GM08714 (cell line): ENCODE measurements at regions not wholly inside any gene's neighbourhood (a gene's known extent, or its start where the extent isn't known, plus 50 kb on each side); places are given as distances from the start of the nearest gene placed in this dataset.

Experiments
- H3K4me3 ChIP-seq: fragments of 200-500 bp; sonication (Bioruptor generic); 2 replicates; pipeline ENCODE4 v1.5.1; 2014; ENCODE audit warnings: mild to moderate bottlenecking, low read length, inconsistent platforms
- ZNF274 ChIP-seq: IDR thresholded peaks from 2 replicates; pipeline ENCODE4 v1.6.1; 2012; ENCODE audit warnings: mild to moderate bottlenecking, low read depth, low read length

DNA sequence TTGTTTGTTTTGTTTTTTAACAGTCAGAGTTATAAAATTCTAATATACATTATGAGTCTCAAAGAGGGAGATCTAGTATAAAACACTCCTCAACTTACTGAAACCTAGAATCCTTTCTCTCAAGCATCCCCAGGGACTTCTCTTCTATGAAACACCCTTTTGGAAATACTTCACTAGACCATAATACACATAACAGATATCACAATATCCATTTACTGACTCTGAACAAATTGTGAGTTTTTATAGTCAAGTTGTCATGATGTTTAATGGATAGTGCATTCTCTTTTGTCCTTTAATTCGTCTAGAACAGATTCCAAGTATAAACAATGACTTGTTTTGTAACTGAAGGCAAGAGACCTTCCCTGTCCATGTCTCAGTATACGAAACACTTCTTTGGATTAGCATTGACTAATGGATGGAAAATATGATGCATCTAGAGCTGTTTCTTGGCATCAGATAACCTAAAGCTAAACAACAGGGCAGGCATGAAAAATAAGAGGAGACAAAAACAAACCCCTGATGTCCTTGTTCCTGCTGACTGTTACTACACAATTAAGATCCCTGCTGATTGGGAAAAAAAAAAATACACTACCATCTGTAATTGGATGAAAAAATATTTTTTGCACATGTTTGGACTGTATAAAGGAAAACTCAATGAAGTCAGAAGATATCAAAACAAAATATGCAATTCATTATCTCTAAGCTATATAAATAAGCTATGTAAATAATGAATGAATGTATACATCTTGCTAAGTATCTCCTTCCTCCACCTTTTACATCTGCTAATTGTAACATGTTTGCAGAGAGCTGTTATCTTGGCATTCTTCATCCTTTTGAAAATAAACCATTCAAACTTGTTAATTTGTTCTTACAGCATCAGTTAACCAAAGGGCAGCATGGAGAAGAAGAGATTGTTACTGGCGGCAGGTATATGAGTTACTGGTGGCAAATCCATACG lies 214.2 kb downstream of the LACC1 start:
- TF ChIP-seq ZNF274: no peak
- H3K4me3 ChIP-seq: no peak overlapping the region

DNA sequence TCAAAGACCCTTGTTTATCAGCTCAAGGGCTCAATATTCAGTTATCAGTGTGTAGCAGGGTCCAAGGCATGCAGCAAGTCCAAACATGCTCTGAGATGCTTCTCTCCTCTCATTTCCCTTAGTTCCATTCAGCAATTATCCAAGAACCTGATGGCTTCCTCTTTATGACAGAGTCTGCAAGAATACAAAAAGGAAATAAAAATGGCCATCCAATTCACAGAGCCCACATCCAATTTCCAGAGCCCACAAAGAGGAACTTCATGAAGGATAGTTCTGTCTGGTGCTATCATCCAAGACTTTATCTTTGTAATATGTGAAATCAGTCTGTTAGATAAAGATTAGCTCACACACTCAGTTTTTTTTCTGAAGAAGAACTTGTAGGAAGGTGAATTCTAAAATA lies 217.2 kb downstream of the LACC1 start:
- no peak overlapping the region for H3K4me3 ChIP-seq
- TF ChIP-seq ZNF274: no peak

DNA sequence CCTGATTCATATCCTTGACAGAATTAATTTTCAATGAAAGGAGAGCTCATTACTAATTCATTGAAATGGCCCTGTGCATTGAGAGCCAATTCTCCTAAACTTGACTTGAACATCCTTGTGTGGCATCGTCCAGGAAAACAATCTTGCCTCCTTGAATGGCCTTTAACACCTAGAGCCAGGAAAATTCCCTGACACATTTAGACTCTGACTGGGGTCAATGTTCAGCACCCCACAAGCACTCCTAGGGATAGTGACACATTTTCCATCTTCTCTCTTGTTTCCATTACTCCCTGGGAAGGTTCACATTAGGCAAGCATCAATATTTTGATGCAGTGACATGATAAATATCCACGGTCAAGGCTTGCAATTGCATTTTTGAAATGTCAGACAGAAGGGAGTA lies 218.9 kb downstream of the LACC1 start:
- TF ChIP-seq ZNF274: no peak
- no peak overlapping the region for H3K4me3 ChIP-seq

DNA sequence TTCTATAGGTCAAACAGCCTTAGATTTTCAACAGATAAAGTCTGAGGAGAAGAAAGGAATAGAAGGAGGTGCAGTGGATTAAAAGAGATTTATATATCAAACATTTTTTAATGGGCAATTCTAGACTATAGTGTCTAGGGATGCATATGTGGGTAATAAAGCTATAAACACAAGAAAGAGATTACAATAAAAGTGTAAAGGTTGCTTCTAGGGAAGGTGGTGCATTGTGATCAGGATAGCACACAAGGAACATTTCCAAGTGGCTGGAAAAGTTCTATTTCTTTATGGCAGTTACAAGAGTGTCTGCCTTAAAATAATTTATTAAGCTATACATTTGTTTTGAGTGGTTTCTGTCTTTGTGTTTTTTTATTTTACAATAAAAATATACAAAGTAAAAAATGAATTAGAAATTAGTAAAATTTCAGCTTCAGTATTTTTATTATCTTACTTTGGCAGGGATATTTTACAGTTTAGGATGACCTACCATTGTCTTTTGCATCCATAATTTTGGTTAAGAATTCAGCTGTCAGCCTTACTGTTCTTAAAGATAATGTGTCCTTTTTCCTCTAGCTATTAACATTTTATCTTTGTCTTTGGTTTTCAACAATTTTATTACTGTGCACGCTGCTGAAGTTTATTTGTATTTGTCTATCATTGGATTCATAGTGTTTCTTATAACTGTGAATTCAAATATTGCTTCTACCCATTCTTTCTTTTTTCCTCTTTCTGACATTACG lies 221.8 kb downstream of the LACC1 start:
- TF ChIP-seq ZNF274: no peak
- no peak overlapping the region for H3K4me3 ChIP-seq

DNA sequence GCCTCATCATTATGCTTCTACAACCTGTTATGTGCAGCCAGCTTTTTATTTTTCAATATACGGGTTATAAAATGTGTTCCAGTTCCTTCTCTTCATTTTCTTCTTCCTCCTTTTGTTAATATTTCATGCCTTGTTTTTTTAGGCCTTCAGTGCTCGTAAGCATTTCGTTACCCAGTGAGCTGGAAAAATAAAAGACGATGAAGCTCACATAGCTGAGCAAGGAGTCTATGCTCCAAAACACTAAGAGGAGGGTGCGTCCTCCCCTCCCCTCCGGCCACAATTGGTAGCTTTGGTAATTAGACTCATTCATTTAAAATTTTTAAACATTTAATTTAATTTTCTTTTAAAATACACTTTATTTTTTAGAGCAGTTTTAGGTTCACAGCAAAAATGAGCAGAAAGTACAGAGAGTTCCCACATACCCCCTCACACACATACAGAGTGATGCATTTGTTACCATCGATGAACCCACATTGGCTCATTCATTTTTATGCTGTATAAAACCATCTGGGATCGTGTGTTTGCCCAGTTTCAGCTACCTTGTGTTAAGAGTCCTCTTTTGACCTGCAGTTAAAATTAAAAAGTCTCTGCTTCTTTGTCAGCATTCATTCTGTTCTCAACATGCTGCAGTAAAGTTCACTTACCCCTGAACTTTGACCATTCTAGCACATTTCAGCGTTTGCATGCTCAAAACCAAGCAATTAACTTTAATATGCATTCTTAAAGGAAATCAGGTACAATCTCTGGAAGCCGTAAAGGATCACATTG lies 223.9 kb downstream of the LACC1 start:
- TF ChIP-seq ZNF274: no peak
- no peak overlapping the region for H3K4me3 ChIP-seq

DNA sequence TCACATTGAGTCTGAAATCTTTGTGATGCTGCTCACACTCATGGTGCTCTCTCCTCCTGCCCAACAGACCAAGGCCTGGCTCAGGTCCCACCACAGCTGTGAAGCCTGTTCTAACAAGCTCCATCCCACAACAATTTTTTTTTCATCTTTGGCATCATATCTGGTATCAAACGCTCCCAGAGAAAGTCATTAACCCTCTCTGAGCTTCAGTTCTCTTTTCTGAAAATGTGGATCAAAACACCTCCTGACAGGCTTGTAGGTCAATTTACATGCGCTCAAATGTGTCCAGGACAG lies 224.4 kb downstream of the LACC1 start:
- no peak overlapping the region for H3K4me3 ChIP-seq
- no peak for TF ChIP-seq ZNF274

DNA sequence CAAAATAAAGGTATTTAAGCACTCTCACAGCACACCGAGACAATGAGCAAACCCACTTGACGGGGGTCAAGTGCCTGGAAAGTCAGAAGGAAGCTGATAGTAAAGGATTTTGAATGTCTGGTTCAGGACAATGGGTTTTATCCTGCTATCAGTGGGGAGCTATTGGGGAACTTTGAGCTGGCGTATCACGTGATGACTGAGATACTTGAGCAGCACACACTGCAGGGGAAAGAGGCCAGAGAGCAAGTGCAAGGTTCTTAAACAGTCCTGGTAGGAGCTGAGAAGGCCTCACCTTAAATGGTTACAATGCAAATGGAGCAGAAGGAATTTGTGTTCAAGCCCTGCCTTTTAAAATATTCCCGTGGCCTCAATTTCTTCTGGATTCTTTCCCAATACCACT lies 225.3 kb downstream of the LACC1 start:
- TF ChIP-seq ZNF274: no peak
- no peak overlapping the region for H3K4me3 ChIP-seq

DNA sequence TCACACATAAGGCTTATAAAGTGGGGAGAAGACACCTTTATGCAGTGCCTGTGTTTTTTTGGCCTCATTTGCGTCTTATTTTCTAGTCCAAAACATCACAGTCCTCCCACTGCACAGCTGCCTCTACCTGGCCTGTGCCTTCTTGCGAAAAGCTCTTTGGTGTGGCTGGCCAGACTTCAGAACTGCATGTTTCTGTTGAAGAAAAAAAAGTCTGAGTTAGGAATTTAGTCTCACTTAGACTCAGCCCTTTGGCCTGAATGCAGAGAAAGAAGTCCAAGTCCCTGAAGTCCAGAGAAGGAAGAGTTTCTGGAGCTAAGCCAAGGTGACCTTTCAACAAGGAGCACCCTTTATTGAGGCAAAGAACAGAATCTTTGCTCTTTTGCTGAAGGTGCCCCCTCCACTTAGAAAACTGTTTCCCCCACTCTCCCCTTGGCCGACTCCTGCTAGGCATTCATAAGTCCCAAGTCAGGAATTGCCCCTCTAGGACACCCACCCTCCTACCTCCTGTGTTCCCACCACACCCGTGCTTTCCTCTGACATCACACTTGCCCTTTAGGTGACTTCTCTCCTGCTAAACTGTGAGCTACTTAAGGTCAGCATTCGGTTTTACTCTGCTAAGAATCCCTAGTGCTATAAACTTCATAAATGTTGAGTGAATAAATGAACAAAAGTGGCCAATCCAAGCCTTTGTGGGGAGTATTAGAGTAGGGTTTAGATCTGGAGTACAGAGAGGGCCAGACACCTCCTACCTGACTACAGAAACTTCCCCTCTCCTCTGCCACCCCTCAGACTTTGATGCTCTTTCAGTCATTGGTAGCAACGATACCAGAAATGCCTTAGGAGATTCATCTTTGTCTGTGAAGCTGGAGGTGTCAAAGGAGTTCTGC lies 226.8 kb downstream of the LACC1 start:
- H3K4me3 ChIP-seq: no peak overlapping the region
- no peak for TF ChIP-seq ZNF274

DNA sequence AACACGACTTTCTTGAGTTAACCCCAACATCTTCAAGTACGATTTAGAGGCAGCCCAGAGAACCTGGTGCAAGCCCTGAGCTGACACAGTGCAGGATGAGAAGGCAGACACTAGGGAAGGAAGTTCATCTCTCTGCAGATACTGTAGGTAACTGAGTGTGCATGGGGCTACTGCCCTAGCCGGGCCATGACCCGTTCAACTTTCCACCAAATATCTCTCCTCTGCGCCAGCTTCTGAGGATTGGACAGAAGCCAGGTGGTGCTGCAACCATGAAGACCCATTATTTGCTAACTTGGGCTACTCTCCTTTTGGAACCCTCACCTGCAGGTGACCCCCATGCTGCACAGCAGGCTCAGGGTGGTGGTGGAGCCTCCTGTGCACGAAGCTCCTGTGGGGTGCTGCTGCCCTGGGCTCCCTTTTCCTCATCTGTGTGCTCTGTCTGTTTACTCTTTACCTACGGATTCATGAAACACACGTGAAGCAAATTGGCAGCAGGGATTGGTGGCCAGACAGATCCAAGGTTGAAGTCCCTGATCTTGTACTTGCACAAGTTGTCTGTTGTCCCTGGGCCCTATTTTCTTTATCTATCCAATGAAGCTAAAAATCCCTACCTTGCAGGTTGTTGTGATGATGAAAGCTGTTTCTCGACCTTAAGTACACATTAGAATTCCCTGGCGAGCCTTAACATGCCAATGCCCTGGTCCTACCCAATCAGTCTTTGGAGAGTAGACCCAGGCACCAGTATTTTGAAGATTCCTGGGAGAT lies 227.8 kb downstream of the LACC1 start:
- TF ChIP-seq ZNF274: no peak
- no peak overlapping the region for H3K4me3 ChIP-seq

DNA sequence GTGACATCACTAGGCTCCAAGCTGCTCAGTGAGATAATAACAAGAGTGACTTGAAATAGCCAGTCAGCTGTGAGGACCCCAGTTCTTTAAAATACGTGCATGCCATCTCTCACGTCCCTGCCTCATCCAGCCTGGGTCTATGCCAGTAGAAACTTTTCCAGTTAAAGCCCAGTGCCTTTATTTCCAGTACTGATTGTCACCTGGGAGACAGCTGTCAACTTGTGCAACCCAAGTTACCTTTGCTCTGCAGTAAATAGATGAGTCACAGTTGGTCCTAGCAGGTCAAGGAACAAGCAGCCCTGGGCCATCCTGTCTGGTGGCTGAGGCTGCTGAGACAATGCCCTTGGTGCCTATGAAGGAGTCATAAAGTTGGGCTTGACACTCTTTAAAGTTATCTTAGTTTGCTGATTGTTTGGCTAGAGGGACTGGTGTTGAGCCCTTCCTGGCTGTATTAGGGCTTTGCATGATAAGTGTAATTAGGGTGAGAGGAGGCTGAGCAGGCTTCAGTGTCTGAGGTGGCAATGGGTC lies 228.7 kb downstream of the LACC1 start:
- no peak for TF ChIP-seq ZNF274
- H3K4me3 ChIP-seq: no peak overlapping the region

DNA sequence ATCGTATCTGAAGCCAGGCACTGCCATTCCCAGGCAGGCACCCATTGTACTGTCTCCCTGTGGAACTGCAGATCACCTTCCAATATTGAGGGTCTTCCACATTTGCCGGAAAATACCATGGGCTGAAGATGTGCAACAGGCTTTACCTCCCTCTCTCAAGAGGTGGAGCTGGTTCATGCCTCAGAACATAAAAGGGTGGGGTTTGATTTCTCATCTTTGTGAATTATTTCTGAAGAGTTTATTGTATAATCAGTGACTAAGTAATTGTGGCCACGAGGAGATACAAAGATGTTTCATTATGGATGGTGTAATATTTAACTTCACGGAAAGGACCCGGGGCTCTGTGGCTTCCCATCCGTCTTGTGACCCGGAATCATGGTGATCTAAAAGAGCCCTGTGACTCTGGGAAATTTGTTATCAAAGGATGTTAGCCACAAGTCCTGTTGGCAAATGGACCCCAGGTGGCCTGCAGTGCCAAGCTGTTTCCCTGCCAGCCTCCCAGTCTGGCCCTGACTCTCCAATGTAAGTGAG lies 230.5 kb downstream of the LACC1 start:
- no peak overlapping the region for H3K4me3 ChIP-seq
- TF ChIP-seq ZNF274: no peak

DNA sequence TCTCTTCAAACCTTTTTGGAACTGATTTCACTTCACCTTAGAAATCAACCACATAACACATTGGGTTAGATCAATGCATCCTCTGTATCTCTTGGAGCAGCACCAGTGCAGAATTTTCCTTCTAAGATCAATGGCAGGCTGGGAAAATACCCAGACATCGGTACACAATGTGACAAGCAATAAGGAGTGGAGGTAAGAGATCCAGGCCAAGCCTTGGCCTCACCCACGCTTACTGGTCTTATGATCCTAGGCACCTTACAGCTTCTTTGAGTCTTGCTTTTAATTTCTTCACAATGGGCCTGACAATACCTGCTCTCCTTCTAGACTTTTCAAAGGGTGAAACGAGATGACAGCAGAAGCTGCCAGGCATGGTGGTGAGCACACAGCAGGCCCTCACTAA lies 232.0 kb downstream of the LACC1 start:
- no peak for TF ChIP-seq ZNF274

More for the DNA sequence above, 232.0 kb downstream of the LACC1 start:
- no peak overlapping the region for H3K4me3 ChIP-seq
